ENCODE measurements at regions not wholly inside any gene's neighbourhood (a gene's known extent, or its start where the extent isn't known, plus 50 kb on each side); places are given as distances from the start of the nearest gene placed in this dataset.

DNA sequence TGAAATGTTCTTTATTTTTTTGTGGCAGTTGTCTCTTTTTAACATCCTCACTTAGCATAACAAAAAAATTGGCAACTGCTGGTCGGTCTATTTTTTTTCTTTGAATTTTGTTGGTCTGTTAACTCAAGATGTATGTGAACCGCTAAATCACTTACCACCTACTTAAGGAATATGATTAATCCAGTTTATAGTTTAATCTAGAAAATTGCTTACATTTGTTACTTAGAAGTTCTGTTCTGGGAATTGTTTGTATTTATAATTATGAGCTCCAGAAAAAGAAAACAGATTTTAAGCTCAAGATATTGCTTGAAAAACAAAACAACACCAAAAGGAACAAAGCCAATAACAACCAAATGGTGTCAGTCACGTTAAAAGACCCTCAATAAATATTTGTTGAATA lies 66.1 kb upstream of the KLHL13 start:
- H3K27ac ChIP-seq = no peak overlapping the region
- intact Hi-C loops (cut with DNase I) = no loop called here
- H3K36me3 ChIP-seq = no peaks in the 10 kb centered on the region
- DNase-seq (no peak), ATAC-seq (no peak)
- TF ChIP-seq, protein P1, sequence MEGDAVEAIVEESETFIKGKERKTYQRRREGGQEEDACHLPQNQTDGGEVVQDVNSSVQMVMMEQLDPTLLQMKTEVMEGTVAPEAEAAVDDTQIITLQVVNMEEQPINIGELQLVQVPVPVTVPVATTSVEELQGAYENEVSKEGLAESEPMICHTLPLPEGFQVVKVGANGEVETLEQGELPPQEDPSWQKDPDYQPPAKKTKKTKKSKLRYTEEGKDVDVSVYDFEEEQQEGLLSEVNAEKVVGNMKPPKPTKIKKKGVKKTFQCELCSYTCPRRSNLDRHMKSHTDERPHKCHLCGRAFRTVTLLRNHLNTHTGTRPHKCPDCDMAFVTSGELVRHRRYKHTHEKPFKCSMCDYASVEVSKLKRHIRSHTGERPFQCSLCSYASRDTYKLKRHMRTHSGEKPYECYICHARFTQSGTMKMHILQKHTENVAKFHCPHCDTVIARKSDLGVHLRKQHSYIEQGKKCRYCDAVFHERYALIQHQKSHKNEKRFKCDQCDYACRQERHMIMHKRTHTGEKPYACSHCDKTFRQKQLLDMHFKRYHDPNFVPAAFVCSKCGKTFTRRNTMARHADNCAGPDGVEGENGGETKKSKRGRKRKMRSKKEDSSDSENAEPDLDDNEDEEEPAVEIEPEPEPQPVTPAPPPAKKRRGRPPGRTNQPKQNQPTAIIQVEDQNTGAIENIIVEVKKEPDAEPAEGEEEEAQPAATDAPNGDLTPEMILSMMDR (IDR thresholded peaks at IDR 0.05) = no peak
- TF ChIP-seq POLR2A (IDR thresholded peaks at IDR 0.05) = no peak
- H3K4me3 ChIP-seq = no peak overlapping the region
- H3K27me3 ChIP-seq = no peaks in the 10 kb centered on the region
- WGBS (ENCODE audit: insufficient coverage, low coverage, low lambda C conversion rate, missing lambda C conversion rate) = 37% methylated on average over 3 of the region's 3 CpGs
- no peaks in the 10 kb centered on the region for H3K4me1 ChIP-seq
- no peaks in the 10 kb centered on the region for H3K9me3 ChIP-seq

DNA sequence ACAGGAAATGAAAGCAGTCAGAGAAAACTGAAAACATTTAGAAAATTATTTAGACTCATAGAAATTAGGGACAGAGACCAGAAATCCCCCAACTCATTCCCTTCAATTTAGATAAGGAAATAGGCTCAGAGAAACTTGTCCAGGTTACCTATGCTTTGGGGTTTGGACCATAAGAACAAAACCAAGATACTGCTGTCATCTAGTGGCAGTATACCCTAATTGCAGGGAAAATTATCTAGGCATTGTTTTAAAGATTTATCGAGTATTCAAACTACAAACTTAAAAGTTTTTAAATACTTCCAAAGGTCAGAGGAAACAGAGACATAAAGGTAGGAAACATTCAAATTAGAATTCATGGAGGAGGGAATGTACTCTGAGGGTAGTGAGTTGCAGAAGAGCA lies 67.0 kb upstream of the KLHL13 start:
- no peaks in the 10 kb centered on the region for H3K27me3 ChIP-seq
- WGBS (ENCODE audit: insufficient coverage, low coverage, low lambda C conversion rate, missing lambda C conversion rate) = 92% methylated on average over 1 of the region's 1 CpG
- no peak for TF ChIP-seq POLR2A (IDR thresholded peaks at IDR 0.05)
- TF ChIP-seq, protein P1 (IDR thresholded peaks at IDR 0.05) = peak; percentile 12 to 55 (median 17)
- no peak overlapping the region for H3K27ac ChIP-seq
- ATAC-seq = no peak
- H3K4me1 ChIP-seq = no peaks in the 10 kb centered on the region
- no peak for DNase-seq
- no peak overlapping the region for H3K4me3 ChIP-seq
- intact Hi-C loops (cut with DNase I) = no loop called here
- no peaks in the 10 kb centered on the region for H3K9me3 ChIP-seq
- no peaks in the 10 kb centered on the region for H3K36me3 ChIP-seq

DNA sequence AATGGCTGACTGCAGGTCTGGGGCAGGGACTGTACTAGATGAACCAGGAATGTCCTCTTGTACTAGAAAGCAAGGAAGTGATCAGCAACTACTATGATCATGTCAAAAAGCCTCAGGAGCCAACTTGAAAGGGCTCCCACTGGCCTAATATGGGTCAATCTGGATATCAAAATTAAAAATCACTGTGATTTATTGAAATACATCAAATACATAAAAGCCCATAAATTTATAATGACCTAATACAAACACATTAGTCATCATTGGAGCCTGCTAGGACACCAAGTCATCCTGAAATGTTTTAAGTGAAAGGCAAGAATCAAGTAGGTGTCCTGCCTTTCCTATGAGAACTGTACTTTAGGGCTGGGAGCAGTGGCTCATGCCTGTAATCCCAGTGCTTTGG lies 70.5 kb upstream of the KLHL13 start:
- no peak overlapping the region for H3K4me3 ChIP-seq
- no peaks in the 10 kb centered on the region for H3K27me3 ChIP-seq
- H3K4me1 ChIP-seq = no peaks in the 10 kb centered on the region
- no peak overlapping the region for H3K27ac ChIP-seq
- H3K9me3 ChIP-seq = no peaks in the 10 kb centered on the region
- no peak for TF ChIP-seq POLR2A (IDR thresholded peaks at IDR 0.05)
- TF ChIP-seq, protein P1 (IDR thresholded peaks at IDR 0.05) = no peak
- intact Hi-C loops (cut with DNase I) = no loop called here
- DNase-seq = no peak
- H3K36me3 ChIP-seq = no peaks in the 10 kb centered on the region
- ATAC-seq = no peak

DNA sequence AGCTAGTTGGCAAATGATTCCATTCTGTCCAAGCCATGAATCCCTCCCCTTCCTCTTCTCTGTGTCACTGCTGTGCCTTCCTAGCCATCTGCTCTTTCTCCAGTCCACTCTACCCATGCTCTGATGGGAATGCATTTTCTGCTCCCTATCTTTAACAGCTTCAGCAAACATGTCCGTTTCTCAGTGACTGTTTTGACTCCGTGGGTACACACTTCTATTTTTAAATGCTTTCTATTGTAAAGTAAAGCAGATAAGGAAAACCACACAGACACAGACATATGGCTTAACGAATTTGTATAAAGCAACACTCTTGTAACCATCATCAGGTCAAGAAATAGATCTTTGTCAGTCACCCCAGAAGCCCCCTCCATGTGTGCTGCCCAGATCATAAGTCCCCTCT lies 72.4 kb upstream of the KLHL13 start:
- ATAC-seq (no peak), DNase-seq (no peak)
- WGBS (ENCODE audit: insufficient coverage, low coverage, low lambda C conversion rate, missing lambda C conversion rate) = 10% methylated on average over 3 of the region's 3 CpGs

DNA sequence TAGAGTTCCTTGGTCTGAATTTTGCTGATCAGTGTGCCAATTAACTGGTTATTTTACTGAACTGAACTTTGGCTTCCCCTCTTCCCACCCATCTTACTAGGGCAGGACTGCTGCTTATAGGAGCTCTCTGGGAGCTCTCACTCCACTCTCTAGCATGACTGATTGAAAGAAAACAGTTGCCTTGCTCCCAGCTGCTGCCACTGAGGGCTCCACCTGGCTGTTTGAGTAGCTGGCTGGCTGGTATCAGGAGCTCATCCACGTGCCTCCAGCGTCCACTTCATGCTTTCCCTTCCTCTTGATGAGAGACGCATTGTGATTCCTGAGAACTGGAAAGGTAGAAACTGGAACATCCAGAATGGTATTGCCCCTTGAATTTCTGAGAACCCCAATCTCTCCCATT lies 73.0 kb upstream of the KLHL13 start:
- WGBS (ENCODE audit: insufficient coverage, low coverage, low lambda C conversion rate, missing lambda C conversion rate) = 54% methylated on average over 3 of the region's 3 CpGs
- no peak for DNase-seq
- ATAC-seq = no peak
- intact Hi-C loops (cut with DNase I) = no loop called here
- Histone ChIP-seq H3K9me3 (no peaks in the 10 kb centered on the region), H3K4me3 (no peak overlapping the region), H3K27me3 (no peaks in the 10 kb centered on the region), H3K36me3 (no peaks in the 10 kb centered on the region), H3K27ac (no peak overlapping the region), H3K4me1 (no peaks in the 10 kb centered on the region)
- no peak for TF ChIP-seq POLR2A (IDR thresholded peaks at IDR 0.05)
- TF ChIP-seq, protein P1 (IDR thresholded peaks at IDR 0.05) = no peak

More for the DNA sequence above, 72.4 kb upstream of the KLHL13 start:
- no peaks in the 10 kb centered on the region for H3K9me3 ChIP-seq
- TF ChIP-seq POLR2A (IDR thresholded peaks at IDR 0.05) = no peak
- TF ChIP-seq, protein P1 (IDR thresholded peaks at IDR 0.05) = no peak
- no peak overlapping the region for H3K27ac ChIP-seq
- no peaks in the 10 kb centered on the region for H3K36me3 ChIP-seq
- intact Hi-C loops (cut with DNase I) = no loop called here
- H3K4me1 ChIP-seq = no peaks in the 10 kb centered on the region
- no peaks in the 10 kb centered on the region for H3K27me3 ChIP-seq
- no peak overlapping the region for H3K4me3 ChIP-seq

Data from right lobe of liver (tissue), 6 donors.